IMR-90 (cell line): ENCODE measurements at regions not wholly inside any gene's neighbourhood (a gene's known extent, or its start where the extent isn't known, plus 50 kb on each side); places are given as distances from the start of the nearest gene placed in this dataset.

Experiments
- ATAC-seq: fragments of 200-7000 bp; cut with Tn5 transposase; 2 replicates; pipeline ENCODE4 v1.9.1; 2020; ENCODE audit warnings: low read depth, mild to moderate bottlenecking, moderate library complexity
- BruUV-seq: library from RNA; stranded (reverse); fragments of 400-500 nt; replicated peaks from 2 replicates; lab custom pipeline; 2021; lab: Mats Ljungman, UMichigan
- CTCF ChIA-PET: fragments of 300-600 bp; formaldehyde crosslinking; extraction: SDS; loops from one replicate; lab custom pipeline; 2021; ENCODE audit warnings: antibody characterized with exemption; lab: Yijun Ruan, JAX
- POLR2A ChIA-PET: fragments of 300-600 bp; sonication (Branson Sonifier 250); formaldehyde crosslinking; loops from one replicate; lab custom pipeline; 2022; ENCODE audit warnings: antibody characterized with exemption; ENCODE audit not compliant: unreplicated experiment; lab: Charles Lee
- DNase-seq: peaks from one replicate; pipeline ENCODE4 v3.0.0; 2013
- H2AFZ ChIP-seq: replicated peaks from 2 replicates; pipeline ENCODE3; 2013; ENCODE audit warnings: low read length, mild to moderate bottlenecking; ENCODE audit not compliant: poor library complexity
- H2AK5ac ChIP-seq: 2 replicates; pipeline ENCODE4 v1.6.1; 2013; ENCODE audit warnings: low read depth, low read length, inconsistent platforms
- H2AK9ac ChIP-seq: replicated peaks from 2 replicates; pipeline ENCODE3; 2013; ENCODE audit warnings: mild to moderate bottlenecking, low read depth, low read length, moderate library complexity; ENCODE audit not compliant: poor library complexity
- H2BK120ac ChIP-seq: 2 replicates; pipeline ENCODE4 v1.6.1; 2013; ENCODE audit warnings: low read depth, low read length, inconsistent platforms
- H2BK15ac ChIP-seq: 3 replicates; pipeline ENCODE4 v1.6.1; 2013; ENCODE audit warnings: low read depth, low read length, inconsistent platforms
- H2BK20ac ChIP-seq: 2 replicates; pipeline ENCODE4 v1.6.1; 2013; ENCODE audit warnings: low read depth, mild to moderate bottlenecking, inconsistent platforms, low read length, moderate library complexity
- H2BK5ac ChIP-seq: 2 replicates; pipeline ENCODE4 v1.6.1; 2013; ENCODE audit warnings: mild to moderate bottlenecking, low read depth, low read length, inconsistent platforms; ENCODE audit not compliant: poor library complexity, severe bottlenecking
- H3K14ac ChIP-seq: replicated peaks from 2 replicates; pipeline ENCODE4 v1.6.1; 2013; ENCODE audit warnings: low read depth, low read length, inconsistent platforms
- H3K18ac ChIP-seq: 2 replicates; pipeline ENCODE4 v1.6.1; 2013; ENCODE audit warnings: low read depth, low read length, control low read depth
- H3K23ac ChIP-seq: 2 replicates; pipeline ENCODE4 v1.6.1; 2013; ENCODE audit warnings: low read depth, low read length, inconsistent platforms
- H3K27ac ChIP-seq: 2 replicates; pipeline ENCODE4 v1.5.1; 2013; ENCODE audit warnings: mild to moderate bottlenecking, control low read depth, low read length; ENCODE audit not compliant: insufficient read depth
- H3K27me3 ChIP-seq: 2 replicates; pipeline ENCODE4 v1.6.1; 2013; ENCODE audit warnings: low read length; ENCODE audit not compliant: control insufficient read depth, insufficient read depth
- H3K36me3 ChIP-seq: 2 replicates; pipeline ENCODE4 v1.6.1; 2013; ENCODE audit warnings: low read length, mixed read lengths; ENCODE audit not compliant: control insufficient read depth, insufficient read depth
- H3K4ac ChIP-seq: 2 replicates; pipeline ENCODE4 v1.6.1; 2013; ENCODE audit warnings: low read depth, low read length, inconsistent platforms
- H3K4me1 ChIP-seq: 2 replicates; pipeline ENCODE4 v1.6.1; 2013; ENCODE audit warnings: low read length, mixed read lengths; ENCODE audit not compliant: control insufficient read depth, insufficient read depth
- H3K4me2 ChIP-seq: 2 replicates; pipeline ENCODE4 v1.6.1; 2013; ENCODE audit warnings: low read depth, mild to moderate bottlenecking, control low read depth, low read length, moderate library complexity
- H3K4me3 ChIP-seq: 2 replicates; pipeline ENCODE4 v1.5.1; 2013; ENCODE audit warnings: low read depth, mild to moderate bottlenecking, control low read depth, low read length, moderate library complexity; ENCODE audit not compliant: insufficient read depth
- H3K56ac ChIP-seq: 2 replicates; pipeline ENCODE4 v1.6.1; 2013; ENCODE audit warnings: low read length, inconsistent platforms; ENCODE audit not compliant: insufficient read depth; ENCODE audit errors: extremely low read depth
- H3K79me1 ChIP-seq, 2 experiments: 2 replicates each; pipeline ENCODE4 v1.6.1; 2013; ENCODE audit warnings: low read length in 2 of 2, inconsistent platforms in 1 of 2, low read depth in 1 of 2
- H3K9ac ChIP-seq: 2 replicates; pipeline ENCODE4 v1.6.1; 2013; ENCODE audit warnings: low read depth, low read length, control low read depth
- H3K9me1 ChIP-seq: 2 replicates; pipeline ENCODE4 v1.6.1; 2013; ENCODE audit warnings: low read length, inconsistent platforms; ENCODE audit not compliant: insufficient read depth
- H3K9me3 ChIP-seq: 2 replicates; pipeline ENCODE4 v1.6.1; 2013; ENCODE audit warnings: low read length; ENCODE audit not compliant: control insufficient read depth, insufficient read depth
- H4K20me1 ChIP-seq: 2 replicates; pipeline ENCODE4 v1.6.1; 2013; ENCODE audit warnings: low read length, inconsistent platforms; ENCODE audit not compliant: insufficient read depth
- H4K5ac ChIP-seq: 2 replicates; pipeline ENCODE4 v1.6.1; 2013; ENCODE audit warnings: mild to moderate bottlenecking, low read depth, low read length, control low read depth
- H4K8ac ChIP-seq, 2 experiments: 2 replicates each; pipeline ENCODE4 v1.6.1; 2013; ENCODE audit warnings: low read depth in 2 of 2, low read length in 2 of 2, control low read depth in 1 of 2, inconsistent platforms in 1 of 2
- H4K91ac ChIP-seq: 2 replicates; pipeline ENCODE4 v1.6.1; 2013; ENCODE audit warnings: low read depth, low read length, inconsistent platforms; ENCODE audit not compliant: insufficient read depth
- CEBPB ChIP-seq: IDR thresholded peaks from 2 replicates; pipeline ENCODE4 v1.6.1; 2012; ENCODE audit warnings: low read depth, low read length, improper control_type of control experiment
- FOS ChIP-seq: fragments of 150-350 bp; IDR thresholded peaks from 2 replicates; pipeline ENCODE4 v1.6.1; 2016; ENCODE audit warnings: low read depth, low read length
- NFE2L2 ChIP-seq: fragments of 150-350 bp; IDR thresholded peaks from 2 replicates; pipeline ENCODE4 v1.6.1; 2016; ENCODE audit warnings: low read depth, mild to moderate bottlenecking, low read length
- RAD21 ChIP-seq: IDR thresholded peaks from 2 replicates; pipeline ENCODE4 v1.6.1; 2012; ENCODE audit warnings: low read length, improper control_type of control experiment
- WGBS, 2 experiments: methylation state at CpG; one replicate each; pipeline versions ENCODE4 v1.1.5 to v1.1.7; 2013; ENCODE audit warnings: missing lambda C conversion rate in 2 of 2; ENCODE audit not compliant: insufficient read length in 1 of 2; ENCODE audit errors: extremely low coverage in 2 of 2; 5-methylcytosine and 5-hydroxymethylcytosine counted together
- dilution Hi-C: fragments of 300-500 bp; cut with HindIII; formaldehyde crosslinking; loops from one replicate; pipeline ENCODE4 v1.14.3; 2018; ENCODE audit warnings: low sequenced_read_pairs; ENCODE audit not compliant: unreplicated experiment
- in situ Hi-C: fragments of 300-500 bp; cut with MboI; formaldehyde crosslinking; loops from 3 replicates; pipeline ENCODE4 v1.14.3; 2019; ENCODE audit warnings: low sequenced_read_pairs, inconsistent platforms, mixed read lengths
- intact Hi-C: fragments of 100-400 bp; cut with micrococcal nuclease; formaldehyde crosslinking; loops from 2 replicates; pipeline ENCODE4 v1.10.0; 2022

DNA sequence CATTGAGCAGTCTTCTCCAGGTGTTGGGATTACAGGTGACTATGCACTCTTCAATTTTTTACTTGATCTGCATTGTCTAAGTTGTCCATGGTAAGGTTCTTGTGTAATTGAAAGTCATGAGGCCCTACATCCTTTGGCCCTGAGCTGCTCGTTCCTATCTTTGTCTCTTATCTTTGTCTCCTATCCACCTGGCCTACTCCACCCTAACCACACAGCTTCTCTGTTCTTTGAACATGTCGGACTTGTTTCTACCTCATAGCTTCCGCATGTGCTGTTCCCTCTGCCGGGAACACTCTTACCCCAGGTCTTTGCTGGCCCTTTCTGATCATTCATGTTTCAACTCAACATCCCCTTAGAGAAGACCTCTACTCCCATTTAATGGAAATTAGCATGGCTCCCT lies 194.8 kb upstream of the TBX3 start:
- Histone ChIP-seq H3K27me3 (no peaks in the 10 kb centered on the region), H3K4me1 (no peaks in the 10 kb centered on the region), H3K4me3 (no peak overlapping the region), H2AK9ac (no peak overlapping the region), H3K27ac (no peak overlapping the region), H3K23ac (no peak overlapping the region), H4K20me1 (no peaks in the 10 kb centered on the region), H3K4me2 (no peak overlapping the region), H3K36me3 (no peaks in the 10 kb centered on the region), H4K91ac (no peak overlapping the region), H2BK20ac (no peak overlapping the region), H3K56ac (no peak overlapping the region), H3K14ac (no peak overlapping the region), H3K4ac (no peak overlapping the region), H2BK15ac (no peak overlapping the region), H3K9me1 (no peaks in the 10 kb centered on the region), H4K8ac (no peak overlapping the region), H2BK120ac (no peak overlapping the region), H3K18ac (no peak overlapping the region), H4K5ac (no peak overlapping the region), H2AFZ (no peak overlapping the region), H3K79me1 (no peaks in the 10 kb centered on the region), H3K9ac (no peak overlapping the region), H2AK5ac (no peak overlapping the region), H2BK5ac (no peak overlapping the region), H3K9me3 (no peaks in the 10 kb centered on the region)
- dilution Hi-C loops (no loop called here), in situ Hi-C loops (no loop called here), intact Hi-C loops (no loop called here)
- no peak for ATAC-seq
- DNase-seq, result no peak
- 97% methylated on average over 3 of the region's 4 CpGs; no CpG with 5 or more reads in 1 of the 2 experiments for WGBS, 2 experiments
- no peak for TF ChIP-seq FOS
- TF ChIP-seq RAD21, result no peak
- no peak for TF ChIP-seq NFE2L2
- TF ChIP-seq CEBPB, result no peak
- CTCF ChIA-PET, result no interaction called here
- no TSS peak for BruUV-seq
- POLR2A ChIA-PET, result no interaction called here
